ENCODE measurements at regions not wholly inside any gene's neighbourhood (a gene's known extent, or its start where the extent isn't known, plus 50 kb on each side); places are given as distances from the start of the nearest gene placed in this dataset.

GRCh38 chr12:74741112-74741511 lies 203.5 kb downstream of the ATXN7L3B start:
- TF ChIP-seq MAX (IDR thresholded peaks at IDR 0.05; ENCODE audit: low read depth, low read length): no peak
- TF ChIP-seq CTCF (IDR thresholded peaks at IDR 0.05; ENCODE audit: low read depth, low read length): no peak
- TF ChIP-seq POLR2A (IDR thresholded peaks at IDR 0.05; ENCODE audit: extremely low read depth, insufficient read length): no peak
- TF ChIP-seq MYC (IDR thresholded peaks at IDR 0.05; ENCODE audit: low read depth, low read length): no peak

All from NB4 (cell line).